HG03025 (cell line): ENCODE measurements at regions not wholly inside any gene's neighbourhood (a gene's known extent, or its start where the extent isn't known, plus 50 kb on each side); places are given as distances from the start of the nearest gene placed in this dataset.
"Not testable (repeated sequence)": the region's sequence is repeated elsewhere in the genome, so short reads cannot be mapped to it uniquely, and the experiment has no call there.

Experiments
- ATAC-seq: cut with Tn5 transposase; IDR thresholded peaks from one replicate; pipeline ENCODE4 v1.9.1; 2021; ENCODE audit warnings: mild to moderate bottlenecking, moderate library complexity; ENCODE audit not compliant: unreplicated experiment, low FRiP score

GRCh38 chr6:144957236-144957937 is 672.3 kb downstream of the UTRN start:
- ATAC-seq, result no peak

GRCh38 chr6:144969154-144969553 is 684.0 kb downstream of the UTRN start:
- ATAC-seq, result no peak

- no peak for ATAC-seq
These were observed 684.6 kb downstream of the UTRN start for GRCh38 chr6:144969602-144970272.

- not testable (repeated sequence) for ATAC-seq
These were observed 692.2 kb downstream of the UTRN start for GRCh38 chr6:144977250-144977864.

- no peak for ATAC-seq
These were observed 693.1 kb downstream of the UTRN start for GRCh38 chr6:144978208-144978607.

- no peak for ATAC-seq
These were observed 701.1 kb downstream of the UTRN start for GRCh38 chr6:144986271-144986670.

GRCh38 chr6:144989319-144990107 is 704.4 kb downstream of the UTRN start:
- no peak for ATAC-seq

GRCh38 chr6:144990784-144991183 is 705.6 kb downstream of the UTRN start:
- no peak for ATAC-seq

GRCh38 chr6:144993870-144994269 is 708.7 kb downstream of the UTRN start:
- no peak for ATAC-seq

- no peak for ATAC-seq
These were observed 712.9 kb downstream of the UTRN start for GRCh38 chr6:144997996-144998395.

GRCh38 chr6:144999127-144999526 is 714.0 kb downstream of the UTRN start:
- ATAC-seq, result no peak

GRCh38 chr6:145003145-145003544 is 718.0 kb downstream of the UTRN start:
- no peak for ATAC-seq

- ATAC-seq, result no peak
These were observed 721.8 kb downstream of the UTRN start for GRCh38 chr6:145006914-145007313.

GRCh38 chr6:145008715-145009114 is 723.6 kb downstream of the UTRN start:
- no peak for ATAC-seq

GRCh38 chr6:145009711-145010110 is 724.6 kb downstream of the UTRN start:
- no peak for ATAC-seq

GRCh38 chr6:145012039-145012662 is 723.2 kb downstream of the EPM2A start:
- no peak for ATAC-seq

GRCh38 chr6:145015739-145016558 is 719.4 kb downstream of the EPM2A start:
- ATAC-seq, result peak; percentile 90

- ATAC-seq, result no peak
These were observed 718.3 kb downstream of the EPM2A start for GRCh38 chr6:145017051-145017450.

GRCh38 chr6:145017516-145017915 is 717.8 kb downstream of the EPM2A start:
- no peak for ATAC-seq

- ATAC-seq, result no peak
These were observed 717.3 kb downstream of the EPM2A start for GRCh38 chr6:145018027-145018426.
